ENCODE measurements at regions not wholly inside any gene's neighbourhood (a gene's known extent, or its start where the extent isn't known, plus 50 kb on each side); places are given as distances from the start of the nearest gene placed in this dataset.

DNA sequence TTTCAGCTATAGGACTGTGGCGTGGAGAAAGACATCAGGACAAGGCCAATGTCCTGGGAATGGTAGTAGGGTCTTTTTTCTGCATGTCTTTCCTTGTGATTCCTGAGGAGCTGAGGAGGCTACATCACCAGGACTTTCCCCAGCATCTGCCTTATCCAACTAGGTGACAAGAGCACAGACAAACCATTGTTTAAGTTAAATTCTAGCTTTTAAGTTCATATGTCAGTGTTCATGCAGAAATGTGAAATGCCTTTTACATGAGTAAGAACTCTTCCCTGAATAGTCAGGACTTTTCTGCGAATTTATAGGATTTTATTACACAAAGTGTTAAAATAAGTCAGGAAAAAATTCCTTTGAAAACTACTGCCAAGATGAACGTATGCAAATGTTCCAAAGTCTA, 154.2 kb downstream of the PTGER3 start (continued):
- TF ChIP-seq, protein P1, sequence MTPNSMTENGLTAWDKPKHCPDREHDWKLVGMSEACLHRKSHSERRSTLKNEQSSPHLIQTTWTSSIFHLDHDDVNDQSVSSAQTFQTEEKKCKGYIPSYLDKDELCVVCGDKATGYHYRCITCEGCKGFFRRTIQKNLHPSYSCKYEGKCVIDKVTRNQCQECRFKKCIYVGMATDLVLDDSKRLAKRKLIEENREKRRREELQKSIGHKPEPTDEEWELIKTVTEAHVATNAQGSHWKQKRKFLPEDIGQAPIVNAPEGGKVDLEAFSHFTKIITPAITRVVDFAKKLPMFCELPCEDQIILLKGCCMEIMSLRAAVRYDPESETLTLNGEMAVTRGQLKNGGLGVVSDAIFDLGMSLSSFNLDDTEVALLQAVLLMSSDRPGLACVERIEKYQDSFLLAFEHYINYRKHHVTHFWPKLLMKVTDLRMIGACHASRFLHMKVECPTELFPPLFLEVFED (CRISPR knock-in tag; conservative IDR thresholded peaks at IDR 0.05): no peak
- TF ChIP-seq NFYB (IDR thresholded peaks at IDR 0.05; ENCODE audit: extremely low read depth, insufficient read length): no peak
- no peak for TF ChIP-seq TAL1 (IDR thresholded peaks at IDR 0.05)
- TF ChIP-seq ZNF41 (CRISPR knock-in tag; conservative IDR thresholded peaks at IDR 0.05): no peak

DNA sequence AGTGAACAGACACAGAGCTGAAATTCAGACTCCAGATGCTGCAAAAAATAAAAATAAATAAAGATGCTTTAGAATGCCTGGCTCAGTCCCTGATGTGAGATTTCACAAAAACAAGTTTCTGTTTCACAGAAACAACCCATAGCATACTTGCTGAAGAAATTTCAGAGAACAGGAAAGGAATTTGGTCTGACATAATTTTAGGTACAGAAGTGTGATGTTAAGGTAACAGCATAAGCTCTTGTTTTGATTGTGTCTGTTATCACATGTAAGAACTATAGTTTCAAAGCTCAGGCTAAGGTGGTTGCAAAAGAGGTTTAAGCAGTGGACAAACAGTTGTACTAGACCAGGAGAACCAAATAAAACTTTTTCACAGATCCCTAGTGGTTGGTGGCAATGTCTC, 152.1 kb downstream of the PTGER3 start:
- no peak for FAIRE-seq
- intact Hi-C loops (cut with micrococcal nuclease) (loop anchor here (5.0 kb wide), 1 partner anchor 152 kb away; the partner anchor contains the start of gene PTGER3), in situ Hi-C loops (cut with MboI) (no loop called here)
- no peaks in the 10 kb centered on the region for H3K9me1 ChIP-seq (ENCODE audit: control insufficient read depth, insufficient read depth, low read length)
- ATAC-seq: no peak
- POLR2A ChIA-PET: interaction anchor here (2.9 kb wide), 1 partner anchor 12 kb away, joined by 16 read pairs; no protein-coding TSS in a partner anchor
- H3K36me3 ChIP-seq (ENCODE audit: control insufficient read depth, insufficient read depth, low read length): no peaks in the 10 kb centered on the region
- no peaks in the 10 kb centered on the region for H4K20me1 ChIP-seq (replicated peaks; ENCODE audit: control insufficient read depth, insufficient read depth, low read length)
- no TSS peak for BruUV-seq (replicated peaks)
- no peak overlapping the region for H3K4me2 ChIP-seq (ENCODE audit: insufficient read depth, low read length)
- peaks cover 0 to 31% of the 10 kb centered on the region in 2 experiments; a peak in 3 of 5 replicates for H3K4me1 ChIP-seq (replicated peaks in 1 of 2; ENCODE audit: control insufficient read depth in 2 of 2, insufficient read depth in 2 of 2, low read length in 2 of 2)
- no peak overlapping the region for H3K27ac ChIP-seq (ENCODE audit: extremely low read depth, low read depth, low read length)
- no peak overlapping the region for H2AFZ ChIP-seq (ENCODE audit: low read depth, low read length)
- no peak for DNase-seq (ENCODE audit: extremely low read depth in 1 of 4, low spot score in 3 of 4)
- CTCF ChIA-PET (ENCODE audit: low intra/inter-chr PET ratio): no interaction called here
- no peaks in the 10 kb centered on the region for H3K9me3 ChIP-seq (replicated peaks; ENCODE audit: control insufficient read depth, insufficient read depth, low read depth, low read length)
- H3K27me3 ChIP-seq (ENCODE audit: control insufficient read depth in 2 of 2, insufficient read depth in 2 of 2, low read length in 2 of 2): no peaks in the 10 kb centered on the region
- H3K9ac ChIP-seq (ENCODE audit: insufficient read depth in 1 of 2, low read depth in 2 of 2, low read length in 2 of 2): no peak overlapping the region
- no peak overlapping the region for H3K4me3 ChIP-seq
- H3K79me2 ChIP-seq (ENCODE audit: control insufficient read depth, insufficient read depth, low read length): no peaks in the 10 kb centered on the region
- TF ChIP-seq NCOA1 (IDR thresholded peaks at IDR 0.05; ENCODE audit: low read depth) (no peak), ZSCAN29 (IDR thresholded peaks at IDR 0.05) (no peak), TCF3 (CRISPR knock-in tag; IDR thresholded peaks at IDR 0.05) (no peak), XRCC5 (IDR thresholded peaks at IDR 0.05; ENCODE audit: low read depth, low read length) (no peak), MAFG (tag; conservative IDR thresholded peaks at IDR 0.05) (no peak), RNF2 (IDR thresholded peaks at IDR 0.05) (no peak), SRSF1 (IDR thresholded peaks at IDR 0.05; ENCODE audit: low read depth, low read length) (no peak), MTA3 (IDR thresholded peaks at IDR 0.05; ENCODE audit: borderline replicate concordance) (no peak), NFYB (IDR thresholded peaks at IDR 0.05; ENCODE audit: extremely low read depth, insufficient read length) (no peak)
- TF ChIP-seq, protein P2, sequence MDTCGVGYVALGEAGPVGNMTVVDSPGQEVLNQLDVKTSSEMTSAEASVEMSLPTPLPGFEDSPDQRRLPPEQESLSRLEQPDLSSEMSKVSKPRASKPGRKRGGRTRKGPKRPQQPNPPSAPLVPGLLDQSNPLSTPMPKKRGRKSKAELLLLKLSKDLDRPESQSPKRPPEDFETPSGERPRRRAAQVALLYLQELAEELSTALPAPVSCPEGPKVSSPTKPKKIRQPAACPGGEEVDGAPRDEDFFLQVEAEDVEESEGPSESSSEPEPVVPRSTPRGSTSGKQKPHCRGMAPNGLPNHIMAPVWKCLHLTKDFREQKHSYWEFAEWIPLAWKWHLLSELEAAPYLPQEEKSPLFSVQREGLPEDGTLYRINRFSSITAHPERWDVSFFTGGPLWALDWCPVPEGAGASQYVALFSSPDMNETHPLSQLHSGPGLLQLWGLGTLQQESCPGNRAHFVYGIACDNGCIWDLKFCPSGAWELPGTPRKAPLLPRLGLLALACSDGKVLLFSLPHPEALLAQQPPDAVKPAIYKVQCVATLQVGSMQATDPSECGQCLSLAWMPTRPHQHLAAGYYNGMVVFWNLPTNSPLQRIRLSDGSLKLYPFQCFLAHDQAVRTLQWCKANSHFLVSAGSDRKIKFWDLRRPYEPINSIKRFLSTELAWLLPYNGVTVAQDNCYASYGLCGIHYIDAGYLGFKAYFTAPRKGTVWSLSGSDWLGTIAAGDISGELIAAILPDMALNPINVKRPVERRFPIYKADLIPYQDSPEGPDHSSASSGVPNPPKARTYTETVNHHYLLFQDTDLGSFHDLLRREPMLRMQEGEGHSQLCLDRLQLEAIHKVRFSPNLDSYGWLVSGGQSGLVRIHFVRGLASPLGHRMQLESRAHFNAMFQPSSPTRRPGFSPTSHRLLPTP (IDR thresholded peaks at IDR 0.05; ENCODE audit: borderline replicate concordance, extremely low read depth, insufficient read length): no peak
- TF ChIP-seq, protein P3, sequence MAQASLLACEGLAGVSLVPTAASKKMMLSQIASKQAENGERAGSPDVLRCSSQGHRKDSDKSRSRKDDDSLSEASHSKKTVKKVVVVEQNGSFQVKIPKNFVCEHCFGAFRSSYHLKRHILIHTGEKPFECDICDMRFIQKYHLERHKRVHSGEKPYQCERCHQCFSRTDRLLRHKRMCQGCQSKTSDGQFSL (CRISPR knock-in tag; IDR thresholded peaks at IDR 0.05): no peak
- TF ChIP-seq, protein P3 (tag; IDR thresholded peaks at IDR 0.05): no peak
- TF ChIP-seq, protein P4, sequence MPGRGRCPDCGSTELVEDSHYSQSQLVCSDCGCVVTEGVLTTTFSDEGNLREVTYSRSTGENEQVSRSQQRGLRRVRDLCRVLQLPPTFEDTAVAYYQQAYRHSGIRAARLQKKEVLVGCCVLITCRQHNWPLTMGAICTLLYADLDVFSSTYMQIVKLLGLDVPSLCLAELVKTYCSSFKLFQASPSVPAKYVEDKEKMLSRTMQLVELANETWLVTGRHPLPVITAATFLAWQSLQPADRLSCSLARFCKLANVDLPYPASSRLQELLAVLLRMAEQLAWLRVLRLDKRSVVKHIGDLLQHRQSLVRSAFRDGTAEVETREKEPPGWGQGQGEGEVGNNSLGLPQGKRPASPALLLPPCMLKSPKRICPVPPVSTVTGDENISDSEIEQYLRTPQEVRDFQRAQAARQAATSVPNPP (IDR thresholded peaks at IDR 0.05; ENCODE audit: borderline replicate concordance, insufficient read depth, insufficient read length): no peak

All from K562 (cell line).